Osteoblast (primary cell): ENCODE measurements at regions not wholly inside any gene's neighbourhood (a gene's known extent, or its start where the extent isn't known, plus 50 kb on each side); places are given as distances from the start of the nearest gene placed in this dataset.
A peak's percentile ranks its signal among the peaks of the same experiment; 100 is the strongest.

Source experiments
- DNase-seq: peaks from one replicate; pipeline ENCODE4 v3.0.0; 2011; ENCODE audit warnings: low spot score, mixed read lengths; ENCODE audit not compliant: insufficient read length; ENCODE audit errors: missing footprints
- H2AFZ ChIP-seq: 2 replicates; pipeline ENCODE4 v1.6.0; 2011; ENCODE audit warnings: mild to moderate bottlenecking, low read length
- H3K27ac ChIP-seq: 2 replicates; pipeline ENCODE4 v1.5.1; 2011; ENCODE audit warnings: mild to moderate bottlenecking, low read depth, low read length, moderate library complexity
- H3K27me3 ChIP-seq: 2 replicates; pipeline ENCODE4 v1.6.0; 2012; ENCODE audit warnings: mild to moderate bottlenecking, control low read depth, inconsistent platforms, low read length, moderate library complexity; ENCODE audit not compliant: insufficient read depth
- H3K36me3 ChIP-seq: 2 replicates; pipeline ENCODE4 v1.5.1; 2011; ENCODE audit warnings: mild to moderate bottlenecking, low read length, control low read depth, moderate library complexity; ENCODE audit not compliant: insufficient read depth
- H3K4me1 ChIP-seq: 2 replicates; pipeline ENCODE4 v1.5.1; 2011; ENCODE audit warnings: mild to moderate bottlenecking, low read length, control low read depth, moderate library complexity; ENCODE audit not compliant: insufficient read depth
- H3K4me2 ChIP-seq: 2 replicates; pipeline ENCODE4 v1.6.0; 2011; ENCODE audit warnings: mild to moderate bottlenecking, low read length; ENCODE audit not compliant: insufficient read depth
- H3K4me3 ChIP-seq: fragments of 200-600 bp; sonication (generic); 3 replicates; pipeline ENCODE4 v1.5.1; 2012; ENCODE audit warnings: mild to moderate bottlenecking, low read length, inconsistent platforms; ENCODE audit not compliant: insufficient read depth
- H3K79me2 ChIP-seq: 2 replicates; pipeline ENCODE4 v1.6.0; 2012; ENCODE audit warnings: mild to moderate bottlenecking, low read length, control low read depth, inconsistent platforms; ENCODE audit not compliant: insufficient read depth
- H3K9me3 ChIP-seq: 2 replicates; pipeline ENCODE4 v1.5.1; 2011; ENCODE audit warnings: low read depth, low read length, control low read depth
- H4K20me1 ChIP-seq: 2 replicates; pipeline ENCODE4 v1.6.0; 2012; ENCODE audit warnings: mild to moderate bottlenecking, low read length, control low read depth; ENCODE audit not compliant: insufficient read depth
- TF ChIP-seq, protein P1 (sequence below): IDR thresholded peaks from 2 replicates; pipeline ENCODE4 v1.5.1; 2011; ENCODE audit warnings: mild to moderate bottlenecking, low read depth, low read length, moderate library complexity; ENCODE audit errors: extremely low read depth

DNA sequence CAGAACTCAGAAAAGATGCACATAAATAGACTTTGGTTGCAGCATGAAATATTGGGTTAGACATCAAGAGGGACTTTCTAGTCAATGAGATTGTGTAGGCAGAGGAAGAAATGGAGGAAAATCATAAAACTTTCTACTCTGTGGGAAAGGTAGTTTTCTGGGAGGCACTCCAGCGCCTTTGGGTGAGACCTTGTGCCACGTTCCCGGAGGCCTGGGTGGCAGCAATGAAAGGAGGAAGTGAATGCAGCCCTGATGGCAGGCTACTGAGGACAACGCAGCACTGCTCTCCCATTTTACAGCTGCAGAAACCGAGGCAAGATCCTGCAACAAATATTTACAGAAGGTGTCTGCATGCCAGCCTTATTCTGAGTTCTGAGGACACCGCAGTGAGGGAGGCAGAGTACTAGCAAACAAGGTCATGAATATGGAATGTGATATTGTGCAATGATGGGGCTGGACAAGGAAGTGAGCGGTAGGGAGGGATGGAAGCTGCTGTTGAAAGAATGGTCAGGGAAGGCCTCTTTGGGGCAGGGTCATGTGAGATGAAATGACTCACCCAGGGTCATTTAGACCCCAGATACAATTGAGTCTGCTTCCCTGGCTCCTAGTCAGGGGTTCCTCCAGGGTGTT, 159.1 kb downstream of the TFAP2C start:
- Histone ChIP-seq H3K9me3 (no peaks in the 10 kb centered on the region), H3K4me1 (peaks cover 13% of the 10 kb centered on the region), H3K4me2 (peak overlapping the region; percentile 57), H3K36me3 (no peaks in the 10 kb centered on the region), H3K27ac (peak overlapping the region; percentile 73), H2AFZ (no peak overlapping the region), H3K27me3 (no peaks in the 10 kb centered on the region), H3K4me3 (no peak overlapping the region), H3K79me2 (no peaks in the 10 kb centered on the region), H4K20me1 (no peaks in the 10 kb centered on the region)
- peak; percentile 62 for DNase-seq
- TF ChIP-seq, protein P1, sequence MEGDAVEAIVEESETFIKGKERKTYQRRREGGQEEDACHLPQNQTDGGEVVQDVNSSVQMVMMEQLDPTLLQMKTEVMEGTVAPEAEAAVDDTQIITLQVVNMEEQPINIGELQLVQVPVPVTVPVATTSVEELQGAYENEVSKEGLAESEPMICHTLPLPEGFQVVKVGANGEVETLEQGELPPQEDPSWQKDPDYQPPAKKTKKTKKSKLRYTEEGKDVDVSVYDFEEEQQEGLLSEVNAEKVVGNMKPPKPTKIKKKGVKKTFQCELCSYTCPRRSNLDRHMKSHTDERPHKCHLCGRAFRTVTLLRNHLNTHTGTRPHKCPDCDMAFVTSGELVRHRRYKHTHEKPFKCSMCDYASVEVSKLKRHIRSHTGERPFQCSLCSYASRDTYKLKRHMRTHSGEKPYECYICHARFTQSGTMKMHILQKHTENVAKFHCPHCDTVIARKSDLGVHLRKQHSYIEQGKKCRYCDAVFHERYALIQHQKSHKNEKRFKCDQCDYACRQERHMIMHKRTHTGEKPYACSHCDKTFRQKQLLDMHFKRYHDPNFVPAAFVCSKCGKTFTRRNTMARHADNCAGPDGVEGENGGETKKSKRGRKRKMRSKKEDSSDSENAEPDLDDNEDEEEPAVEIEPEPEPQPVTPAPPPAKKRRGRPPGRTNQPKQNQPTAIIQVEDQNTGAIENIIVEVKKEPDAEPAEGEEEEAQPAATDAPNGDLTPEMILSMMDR: no peak

DNA sequence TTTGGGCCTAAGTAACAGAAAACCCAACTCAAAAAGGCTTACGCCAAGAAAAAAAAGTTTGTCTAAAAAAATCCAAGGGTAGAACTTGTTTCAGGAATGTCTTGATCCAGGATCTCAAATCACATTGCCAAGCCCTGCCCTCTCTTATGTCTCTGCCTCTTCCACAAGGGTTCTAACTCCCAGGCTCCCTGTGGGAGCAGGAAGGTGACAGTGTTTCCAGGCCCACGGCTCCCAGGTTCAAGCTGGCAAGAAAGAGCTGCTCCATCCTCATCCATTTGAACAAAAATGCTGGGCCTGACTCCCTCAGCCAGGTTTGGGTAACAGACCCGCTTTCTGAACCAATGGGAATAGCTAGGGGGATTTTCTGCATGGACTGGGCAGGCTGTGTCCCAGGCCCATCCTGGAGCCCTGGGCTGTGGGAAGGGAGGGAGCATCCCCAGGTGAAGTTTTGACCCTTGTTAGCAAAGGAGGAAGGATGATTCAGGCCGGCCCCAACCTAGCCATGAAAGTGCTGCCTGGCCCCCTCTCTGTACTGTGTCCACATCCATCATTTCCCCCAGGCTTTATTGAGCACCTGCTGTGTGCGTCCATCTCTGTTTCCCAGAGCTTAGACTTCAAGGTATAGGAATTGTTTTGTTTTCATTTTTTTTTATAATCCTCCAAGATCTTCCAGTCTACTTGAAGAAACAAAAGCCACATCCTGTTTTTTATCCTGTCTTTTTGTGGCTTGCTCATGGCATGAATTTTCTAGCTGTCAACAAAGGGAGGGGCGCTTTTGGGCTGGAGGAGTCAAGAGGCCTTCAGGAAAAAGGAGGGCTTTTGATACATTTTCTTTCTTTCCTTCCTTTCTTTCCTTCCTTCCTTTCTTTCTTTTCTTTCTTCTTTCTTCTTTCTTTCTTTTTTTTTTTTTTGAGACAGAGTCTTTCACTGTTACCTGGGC, 159.8 kb downstream of the TFAP2C start:
- TF ChIP-seq, protein P1: no peak

DNA sequence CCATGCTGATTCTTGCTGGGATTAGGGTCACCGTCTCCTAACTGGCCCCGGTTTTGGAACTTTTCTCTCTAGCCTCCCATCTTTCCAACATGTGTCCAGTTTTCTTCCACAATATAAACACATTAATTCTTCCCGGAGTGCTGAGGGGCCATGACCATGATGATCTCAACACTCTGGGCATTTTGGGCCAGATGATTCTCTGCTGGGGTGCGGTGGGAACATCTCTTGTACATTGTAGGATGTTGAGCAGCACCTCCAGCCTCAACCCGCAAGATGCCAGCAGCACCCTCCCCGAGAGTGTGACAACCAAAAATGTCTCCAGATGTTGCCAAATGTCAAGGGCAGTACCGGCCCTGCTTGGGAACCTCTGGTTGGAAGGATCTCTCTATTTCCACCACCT, 164.8 kb downstream of the TFAP2C start:
- H4K20me1 ChIP-seq: no peaks in the 10 kb centered on the region
- H3K4me3 ChIP-seq: no peak overlapping the region
- no peaks in the 10 kb centered on the region for H3K4me1 ChIP-seq
- H3K36me3 ChIP-seq: no peaks in the 10 kb centered on the region
- H2AFZ ChIP-seq: no peak overlapping the region
- H3K27me3 ChIP-seq: no peaks in the 10 kb centered on the region
- no peaks in the 10 kb centered on the region for H3K79me2 ChIP-seq
- TF ChIP-seq, protein P1: no peak
- no peaks in the 10 kb centered on the region for H3K9me3 ChIP-seq
- H3K27ac ChIP-seq: no peak overlapping the region
- no peak for DNase-seq
- H3K4me2 ChIP-seq: no peak overlapping the region

More for the DNA sequence above, 159.8 kb downstream of the TFAP2C start:
- Histone ChIP-seq H4K20me1 (no peaks in the 10 kb centered on the region), H3K4me1 (peaks cover 13% of the 10 kb centered on the region), H3K4me2 (no peak overlapping the region), H3K36me3 (no peaks in the 10 kb centered on the region), H3K79me2 (no peaks in the 10 kb centered on the region), H2AFZ (no peak overlapping the region), H3K27me3 (no peaks in the 10 kb centered on the region), H3K9me3 (no peaks in the 10 kb centered on the region), H3K4me3 (no peak overlapping the region), H3K27ac (peak overlapping the region; percentile 73)
- DNase-seq: no peak

DNA sequence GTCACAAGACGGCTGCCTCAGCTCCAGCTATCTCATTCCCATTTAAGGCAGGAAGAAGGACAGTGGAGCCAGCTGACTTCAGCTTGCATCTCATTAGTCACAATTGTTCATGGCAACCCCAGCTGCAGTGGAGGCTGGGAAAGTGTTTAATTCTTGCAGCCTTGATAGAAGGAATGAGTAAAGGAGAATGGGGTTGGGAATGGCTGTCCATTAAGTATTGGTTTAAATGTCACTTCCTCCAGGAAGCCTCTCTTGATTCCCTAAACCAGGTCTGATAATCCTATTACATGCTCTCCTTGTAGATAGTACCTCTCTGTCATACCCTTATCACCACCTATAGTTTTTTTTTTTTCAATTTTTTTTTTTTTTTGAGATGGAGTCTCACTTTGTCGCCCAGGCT, 166.4 kb downstream of the TFAP2C start:
- no peaks in the 10 kb centered on the region for H3K27me3 ChIP-seq
- no peak for DNase-seq
- H4K20me1 ChIP-seq: no peaks in the 10 kb centered on the region
- TF ChIP-seq, protein P1: no peak
- no peak overlapping the region for H3K4me2 ChIP-seq
- no peaks in the 10 kb centered on the region for H3K9me3 ChIP-seq
- H3K4me3 ChIP-seq: no peak overlapping the region
- H3K27ac ChIP-seq: no peak overlapping the region
- H2AFZ ChIP-seq: no peak overlapping the region
- no peaks in the 10 kb centered on the region for H3K36me3 ChIP-seq
- H3K79me2 ChIP-seq: no peaks in the 10 kb centered on the region
- no peaks in the 10 kb centered on the region for H3K4me1 ChIP-seq
